ENCODE measurements at regions not wholly inside any gene's neighbourhood (a gene's known extent, or its start where the extent isn't known, plus 50 kb on each side); places are given as distances from the start of the nearest gene placed in this dataset.

DNA sequence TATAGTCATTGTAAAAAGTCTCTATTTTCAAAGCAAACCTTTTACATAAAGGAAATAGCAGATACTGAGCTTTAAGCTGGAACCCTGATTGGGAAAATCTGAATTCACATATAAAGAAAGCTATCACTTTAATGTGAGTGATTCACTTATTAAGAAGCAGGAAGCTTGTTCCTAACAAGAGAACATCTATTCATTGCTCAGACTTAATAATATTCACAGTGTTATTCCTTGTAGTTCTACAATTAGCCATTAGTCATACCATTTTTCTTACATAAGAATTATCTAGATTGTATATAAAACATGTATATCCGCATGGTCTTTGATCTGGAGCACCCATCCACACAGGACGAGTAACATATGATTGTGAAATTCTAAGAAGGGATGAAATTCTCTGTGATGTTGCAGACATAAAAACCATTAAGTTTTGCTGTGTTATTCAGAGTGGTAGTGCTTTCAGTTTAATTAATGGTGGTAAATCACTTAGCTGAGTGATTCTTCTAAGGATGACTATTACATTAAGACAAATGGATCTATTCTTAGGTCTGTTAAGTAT lies 71.1 kb upstream of the FOXQ1 start:
- TF ChIP-seq, protein P1, sequence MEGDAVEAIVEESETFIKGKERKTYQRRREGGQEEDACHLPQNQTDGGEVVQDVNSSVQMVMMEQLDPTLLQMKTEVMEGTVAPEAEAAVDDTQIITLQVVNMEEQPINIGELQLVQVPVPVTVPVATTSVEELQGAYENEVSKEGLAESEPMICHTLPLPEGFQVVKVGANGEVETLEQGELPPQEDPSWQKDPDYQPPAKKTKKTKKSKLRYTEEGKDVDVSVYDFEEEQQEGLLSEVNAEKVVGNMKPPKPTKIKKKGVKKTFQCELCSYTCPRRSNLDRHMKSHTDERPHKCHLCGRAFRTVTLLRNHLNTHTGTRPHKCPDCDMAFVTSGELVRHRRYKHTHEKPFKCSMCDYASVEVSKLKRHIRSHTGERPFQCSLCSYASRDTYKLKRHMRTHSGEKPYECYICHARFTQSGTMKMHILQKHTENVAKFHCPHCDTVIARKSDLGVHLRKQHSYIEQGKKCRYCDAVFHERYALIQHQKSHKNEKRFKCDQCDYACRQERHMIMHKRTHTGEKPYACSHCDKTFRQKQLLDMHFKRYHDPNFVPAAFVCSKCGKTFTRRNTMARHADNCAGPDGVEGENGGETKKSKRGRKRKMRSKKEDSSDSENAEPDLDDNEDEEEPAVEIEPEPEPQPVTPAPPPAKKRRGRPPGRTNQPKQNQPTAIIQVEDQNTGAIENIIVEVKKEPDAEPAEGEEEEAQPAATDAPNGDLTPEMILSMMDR (IDR thresholded peaks at IDR 0.05; ENCODE audit: low read depth, low read length): no peak
- H3K4me3 ChIP-seq (replicated peaks in 1 of 2; ENCODE audit: low read depth in 2 of 2, low read length in 2 of 2): no peak overlapping the region
- no peak for DNase-seq (ENCODE audit: low read depth in 2 of 2)

DNA sequence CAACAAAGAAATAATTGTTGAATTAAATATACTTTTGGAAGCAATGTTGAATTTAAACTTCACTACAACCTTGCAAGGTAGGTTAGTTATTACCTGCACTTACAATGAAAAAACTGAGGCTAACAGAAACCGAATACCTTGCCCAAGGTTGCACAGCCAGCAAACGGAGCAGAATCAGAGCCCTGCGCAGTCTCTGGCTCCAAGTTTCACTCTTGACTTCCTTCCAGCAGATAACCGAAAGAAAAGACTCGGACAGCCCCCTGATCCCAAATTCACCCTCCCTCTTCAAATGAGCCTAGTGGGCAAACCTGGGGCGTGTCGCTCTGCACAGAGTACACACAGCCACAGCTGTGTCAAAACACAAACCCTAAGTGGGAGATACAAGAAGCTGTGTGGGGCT lies 72.1 kb upstream of the FOXQ1 start:
- DNase-seq (ENCODE audit: low read depth in 2 of 2): no peak
- TF ChIP-seq, protein P1 (IDR thresholded peaks at IDR 0.05; ENCODE audit: low read depth, low read length): no peak
- no peak overlapping the region for H3K4me3 ChIP-seq (replicated peaks in 1 of 2; ENCODE audit: low read depth in 2 of 2, low read length in 2 of 2)

DNA sequence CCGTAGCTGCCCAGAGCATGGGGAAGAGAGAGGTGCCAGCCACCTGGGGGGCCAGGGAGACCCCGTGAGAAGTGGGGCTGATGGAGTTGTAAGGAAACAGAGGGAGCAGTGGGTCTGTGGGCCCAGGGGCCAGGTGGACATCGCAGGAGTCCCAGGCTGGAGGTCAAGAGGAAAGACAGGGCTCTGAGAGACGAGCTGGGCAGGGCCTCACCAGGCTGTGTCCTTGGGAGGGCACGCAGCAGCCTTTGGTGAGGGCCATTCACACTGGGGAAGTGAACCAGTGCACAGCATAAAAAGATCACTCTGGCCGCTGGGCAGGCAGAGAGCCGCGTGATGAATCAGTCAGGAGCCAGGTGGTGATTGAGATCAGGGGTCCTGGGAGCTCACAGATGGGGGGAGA lies 73.9 kb upstream of the FOXQ1 start:
- TF ChIP-seq, protein P1 (IDR thresholded peaks at IDR 0.05; ENCODE audit: low read depth, low read length): no peak
- no peak overlapping the region for H3K4me3 ChIP-seq (replicated peaks in 1 of 2; ENCODE audit: low read depth in 2 of 2, low read length in 2 of 2)
- no peak for DNase-seq (ENCODE audit: low read depth in 2 of 2)

DNA sequence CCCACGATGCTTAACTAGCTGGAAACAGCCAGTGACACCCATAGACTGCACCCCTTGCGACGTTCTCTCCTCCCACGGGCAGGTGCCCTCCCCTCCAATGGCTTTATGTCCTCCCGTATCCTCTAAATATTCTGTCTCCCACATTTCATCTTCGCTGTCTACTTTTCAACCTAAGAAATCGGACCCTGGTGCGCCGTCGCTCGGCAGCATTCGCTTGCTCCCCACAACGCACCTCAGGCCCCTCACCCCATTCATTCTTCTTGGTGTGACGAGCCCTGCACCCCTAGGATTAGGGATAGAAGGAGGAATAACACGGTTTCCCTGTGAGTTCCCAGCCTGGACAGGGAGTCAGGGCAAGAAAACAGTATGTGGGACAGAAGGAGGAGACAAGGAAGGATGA lies 74.3 kb upstream of the FOXQ1 start:
- H3K4me3 ChIP-seq (replicated peaks in 1 of 2; ENCODE audit: low read depth in 2 of 2, low read length in 2 of 2): no peak overlapping the region
- TF ChIP-seq, protein P1 (IDR thresholded peaks at IDR 0.05; ENCODE audit: low read depth, low read length): no peak
- no peak for DNase-seq (ENCODE audit: low read depth in 2 of 2)

DNA sequence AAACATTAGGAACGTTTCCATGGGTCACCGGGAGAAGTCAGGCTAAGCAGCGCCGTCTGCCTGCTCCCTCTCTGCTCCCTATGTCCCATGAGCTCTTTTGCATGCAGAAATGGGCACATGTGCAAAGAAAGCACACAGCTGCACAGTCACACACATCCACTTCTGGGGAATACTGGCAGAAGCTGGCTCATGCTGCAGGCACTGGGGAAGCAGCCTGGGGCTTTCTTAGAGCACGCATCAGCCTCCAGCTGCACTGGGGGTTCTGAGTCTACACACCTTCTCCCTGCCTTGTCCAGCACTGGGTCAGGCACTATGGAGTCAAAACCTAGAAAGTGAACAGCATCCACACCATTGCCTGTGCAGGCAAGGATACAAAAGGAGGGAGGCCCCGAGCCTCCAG lies 76.1 kb upstream of the FOXQ1 start:
- no peak overlapping the region for H3K4me3 ChIP-seq (replicated peaks in 1 of 2; ENCODE audit: low read depth in 2 of 2, low read length in 2 of 2)
- DNase-seq (ENCODE audit: low read depth in 2 of 2): no peak
- TF ChIP-seq, protein P1 (IDR thresholded peaks at IDR 0.05; ENCODE audit: low read depth, low read length): no peak

DNA sequence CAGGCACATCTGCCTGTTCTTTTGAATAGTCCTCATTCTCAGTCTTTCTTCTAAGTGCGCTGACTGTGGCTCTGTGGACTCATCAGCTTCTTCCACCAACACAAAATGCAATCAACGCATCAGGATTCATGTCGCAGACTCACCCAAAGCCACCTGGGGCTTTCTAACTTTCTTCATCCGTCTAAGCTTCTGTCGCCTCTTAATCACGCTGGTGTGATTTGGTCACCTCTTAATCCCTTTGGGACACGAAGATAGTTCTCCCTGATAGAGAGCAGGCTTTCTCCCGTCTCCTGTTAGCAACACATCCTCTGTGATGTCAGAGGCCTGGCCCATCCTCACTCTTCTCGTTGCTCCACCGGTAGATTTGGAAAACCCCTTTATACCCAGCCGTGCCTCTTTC lies 78.0 kb upstream of the FOXQ1 start:
- H3K4me3 ChIP-seq (replicated peaks in 1 of 2; ENCODE audit: low read depth in 2 of 2, low read length in 2 of 2): no peak overlapping the region
- no peak for DNase-seq (ENCODE audit: low read depth in 2 of 2)
- TF ChIP-seq, protein P1 (IDR thresholded peaks at IDR 0.05; ENCODE audit: low read depth, low read length): no peak

DNA sequence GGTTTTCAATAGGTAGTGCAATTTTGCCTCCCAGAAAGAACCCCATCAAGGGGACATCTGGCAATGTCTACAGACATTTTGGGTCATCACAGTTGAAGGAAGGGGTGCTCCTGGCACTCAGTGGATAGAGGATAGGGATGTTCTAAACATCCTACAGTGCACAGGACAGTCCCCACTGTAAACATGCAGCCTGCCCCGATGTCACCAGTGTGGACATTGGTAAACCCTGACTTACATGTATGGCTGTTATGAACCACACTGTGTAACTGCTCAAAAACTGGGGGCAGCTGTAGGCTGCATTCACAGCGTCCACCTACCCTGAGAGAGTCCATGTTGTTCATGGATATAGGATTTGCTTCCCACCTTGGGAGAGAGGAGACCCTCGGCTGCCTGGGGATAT lies 79.3 kb upstream of the FOXQ1 start:
- DNase-seq (ENCODE audit: low read depth in 2 of 2): no peak
- TF ChIP-seq, protein P1 (IDR thresholded peaks at IDR 0.05; ENCODE audit: low read depth, low read length): no peak
- H3K4me3 ChIP-seq (replicated peaks in 1 of 2; ENCODE audit: low read depth in 2 of 2, low read length in 2 of 2): no peak overlapping the region
